Karpas-422 (cell line): ENCODE measurements at regions not wholly inside any gene's neighbourhood (a gene's known extent, or its start where the extent isn't known, plus 50 kb on each side); places are given as distances from the start of the nearest gene placed in this dataset.

Source experiments
- DNase-seq: peaks from one replicate; pipeline ENCODE4 v3.0.0-alpha.2; 2015
- H2AFZ ChIP-seq: fragments of 200-600 bp; sonication (generic); 2 replicates; pipeline ENCODE4 v1.6.1; 2014; ENCODE audit warnings: antibody characterized with exemption, low read length, mixed read lengths
- H3K27ac ChIP-seq: fragments of 200-600 bp; sonication (generic); 2 replicates; pipeline ENCODE4 v1.5.1; 2014; ENCODE audit warnings: mild to moderate bottlenecking, low read length, moderate library complexity
- H3K27me3 ChIP-seq: fragments of 200-600 bp; sonication (generic); 2 replicates; pipeline ENCODE4 v1.6.1; 2014; ENCODE audit warnings: low read length, mixed read lengths
- H3K36me3 ChIP-seq: fragments of 200-600 bp; sonication (generic); 2 replicates; pipeline ENCODE4 v1.6.1; 2014; ENCODE audit warnings: low read length, mixed read lengths; ENCODE audit not compliant: insufficient read depth
- H3K4me1 ChIP-seq: fragments of 200-600 bp; sonication (generic); 2 replicates; pipeline ENCODE4 v1.6.1; 2014; ENCODE audit warnings: mild to moderate bottlenecking, low read length, mixed read lengths
- H3K4me2 ChIP-seq: fragments of 200-600 bp; sonication (generic); 2 replicates; pipeline ENCODE4 v1.6.1; 2014; ENCODE audit warnings: low read length, low read depth, mild to moderate bottlenecking; ENCODE audit not compliant: poor library complexity, severe bottlenecking
- H3K4me3 ChIP-seq: fragments of 200-600 bp; sonication (generic); 2 replicates; pipeline ENCODE4 v1.5.1; 2014; ENCODE audit warnings: mild to moderate bottlenecking, antibody characterized with exemption, low read length, mixed read lengths
- H3K79me2 ChIP-seq: fragments of 200-600 bp; sonication (generic); 2 replicates; pipeline ENCODE4 v1.6.1; 2014; ENCODE audit warnings: mild to moderate bottlenecking, low read length, mixed read lengths
- H3K9ac ChIP-seq: fragments of 200-600 bp; sonication (generic); 2 replicates; pipeline ENCODE4 v1.6.0; 2014; ENCODE audit warnings: low read length
- H3K9me2 ChIP-seq: fragments of 200-600 bp; sonication (generic), shearing (Covaris generic); replicated peaks from 2 replicates; pipeline ENCODE4 v1.6.0; 2014; ENCODE audit warnings: mild to moderate bottlenecking, low read length, moderate library complexity; ENCODE audit not compliant: insufficient read depth
- H3K9me3 ChIP-seq: fragments of 300-700, 200-600 bp; sonication (generic); 2 replicates; pipeline ENCODE4 v1.6.1; 2014; ENCODE audit warnings: low read length, mixed read lengths
- H4K20me1 ChIP-seq: fragments of 200-600 bp; sonication (generic); 2 replicates; pipeline ENCODE4 v1.6.1; 2014; ENCODE audit warnings: mild to moderate bottlenecking, antibody characterized with exemption, low read length, low read depth; ENCODE audit not compliant: insufficient read depth

DNA sequence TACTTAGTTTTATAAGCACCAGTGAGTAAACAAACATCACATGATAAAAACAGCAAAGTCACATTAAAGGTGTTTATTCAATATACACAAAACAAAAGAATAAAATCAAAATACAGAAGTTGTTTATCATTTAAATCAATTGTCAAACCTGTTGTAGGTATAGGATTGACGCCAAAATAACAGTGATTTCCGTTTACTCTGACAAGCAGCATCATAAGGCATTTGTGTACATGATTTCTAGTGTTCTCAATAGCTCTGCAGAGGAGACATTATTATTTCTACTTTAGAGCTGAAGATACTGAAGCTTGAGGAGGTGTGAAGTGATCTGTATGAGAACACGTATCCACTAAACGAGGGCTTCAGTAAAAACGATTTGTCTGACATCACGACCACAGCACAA is 171.9 kb downstream of the CCDC59 start:
- Histone ChIP-seq H3K36me3 (no peaks in the 10 kb centered on the region), H3K4me1 (no peaks in the 10 kb centered on the region), H2AFZ (no peak overlapping the region), H3K4me2 (no peak overlapping the region), H3K9me3 (peaks cover 7% of the 10 kb centered on the region; the same call in 1 of the 2 replicates), H4K20me1 (no peaks in the 10 kb centered on the region), H3K4me3 (no peak overlapping the region), H3K9me2 (no peaks in the 10 kb centered on the region), H3K9ac (no peak overlapping the region), H3K27me3 (no peaks in the 10 kb centered on the region), H3K27ac (no peak overlapping the region), H3K79me2 (no peaks in the 10 kb centered on the region)
- no peak for DNase-seq

DNA sequence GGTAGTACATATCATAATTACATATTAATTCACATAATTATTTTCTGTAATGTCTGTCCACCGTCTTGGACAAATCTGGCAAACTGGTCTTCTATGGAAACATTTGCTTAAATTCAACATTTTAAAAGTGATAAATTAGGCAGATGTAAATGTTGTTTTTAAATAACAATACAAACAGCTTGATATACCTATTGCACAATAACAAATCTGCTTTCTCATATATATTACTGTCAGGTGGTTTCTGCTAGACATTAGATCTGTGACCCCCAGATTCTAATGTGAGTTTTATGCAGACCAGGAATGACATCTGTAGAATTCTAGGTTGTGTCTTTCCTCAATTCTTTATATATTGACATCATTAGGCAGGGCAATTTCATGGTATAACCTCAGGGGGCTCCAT is 173.3 kb downstream of the CCDC59 start:
- Histone ChIP-seq H4K20me1 (no peaks in the 10 kb centered on the region), H2AFZ (no peak overlapping the region), H3K9me3 (peaks cover 6% of the 10 kb centered on the region; the same call in 1 of the 2 replicates), H3K4me3 (no peak overlapping the region), H3K4me1 (no peaks in the 10 kb centered on the region), H3K4me2 (no peak overlapping the region), H3K27me3 (no peaks in the 10 kb centered on the region), H3K9me2 (no peaks in the 10 kb centered on the region), H3K79me2 (no peaks in the 10 kb centered on the region), H3K36me3 (no peaks in the 10 kb centered on the region), H3K9ac (no peak overlapping the region), H3K27ac (no peak overlapping the region)
- DNase-seq: no peak

DNA sequence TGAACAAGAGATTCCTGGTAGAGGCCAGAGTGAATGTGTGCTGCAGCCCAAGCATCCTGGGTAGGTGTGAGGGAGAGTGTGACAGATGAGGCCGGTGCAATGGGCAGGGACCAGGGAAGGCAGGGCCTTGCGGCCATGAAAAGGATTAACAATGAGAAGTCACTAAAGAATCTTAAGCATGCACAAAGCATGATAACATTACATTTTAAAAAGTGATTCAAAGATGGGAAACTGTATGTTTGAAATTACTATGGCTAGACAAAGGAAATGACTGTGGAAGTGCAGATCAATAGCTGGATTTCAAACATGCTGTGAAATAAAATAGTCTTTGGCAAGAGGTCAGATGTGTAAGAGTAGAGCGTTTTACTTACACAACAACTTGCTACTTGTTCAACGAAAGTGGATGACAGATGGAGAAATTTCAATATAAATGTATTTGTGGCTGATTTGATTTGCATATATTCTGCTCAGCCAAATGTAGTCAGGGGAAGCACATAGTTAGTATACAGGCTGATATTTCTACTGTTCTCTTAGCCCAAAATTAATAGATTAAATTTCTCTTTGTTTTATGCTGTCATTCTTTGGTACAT is 175.5 kb downstream of the CCDC59 start:
- H3K4me3 ChIP-seq: no peak overlapping the region
- no peaks in the 10 kb centered on the region for H3K9me2 ChIP-seq
- H2AFZ ChIP-seq: no peak overlapping the region
- no peak overlapping the region for H3K9ac ChIP-seq
- DNase-seq: no peak
- no peaks in the 10 kb centered on the region for H3K9me3 ChIP-seq
- H3K4me1 ChIP-seq: no peaks in the 10 kb centered on the region
- H3K27ac ChIP-seq: no peak overlapping the region
- H3K79me2 ChIP-seq: no peaks in the 10 kb centered on the region
- no peaks in the 10 kb centered on the region for H4K20me1 ChIP-seq
- no peaks in the 10 kb centered on the region for H3K27me3 ChIP-seq
- no peaks in the 10 kb centered on the region for H3K36me3 ChIP-seq
- no peak overlapping the region for H3K4me2 ChIP-seq

DNA sequence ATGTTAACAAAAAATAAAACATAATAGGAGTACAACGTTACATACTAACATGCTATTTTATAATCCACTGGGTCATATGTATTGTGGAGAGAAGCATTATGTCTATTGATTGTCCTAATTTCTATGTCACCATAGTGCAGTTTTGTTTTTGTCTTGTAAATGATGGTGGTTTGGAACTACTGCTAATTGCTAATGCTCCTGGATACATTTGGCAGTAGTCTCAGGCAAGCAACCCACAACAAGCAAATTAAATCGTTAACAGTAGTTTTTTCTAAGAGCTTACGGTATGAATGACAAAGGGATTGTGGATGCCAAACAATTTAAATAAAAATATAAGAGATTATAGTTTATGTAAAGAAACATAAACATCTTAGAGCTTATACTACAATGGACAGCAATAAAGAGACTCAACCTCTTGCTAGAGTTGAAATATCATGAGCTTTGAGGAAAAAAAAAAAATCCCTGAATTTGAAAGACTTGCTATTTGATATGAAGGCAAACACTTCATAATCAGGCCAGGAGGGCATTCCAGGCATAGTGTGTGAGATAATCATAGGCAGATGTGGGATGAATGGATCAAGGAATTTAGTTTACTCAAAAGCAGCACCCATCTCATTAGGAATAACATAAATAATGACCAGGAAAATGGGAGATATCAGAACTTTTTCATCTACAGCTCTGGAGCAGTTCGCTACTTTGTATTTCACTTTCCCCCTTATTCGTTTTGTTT is 181.3 kb downstream of the CCDC59 start:
- Histone ChIP-seq H3K4me3 (no peak overlapping the region), H3K27me3 (no peaks in the 10 kb centered on the region), H3K9me2 (no peaks in the 10 kb centered on the region), H2AFZ (no peak overlapping the region), H3K36me3 (no peaks in the 10 kb centered on the region), H3K27ac (no peak overlapping the region), H3K4me2 (no peak overlapping the region), H3K79me2 (no peaks in the 10 kb centered on the region), H4K20me1 (no peaks in the 10 kb centered on the region), H3K9ac (no peak overlapping the region), H3K4me1 (no peaks in the 10 kb centered on the region), H3K9me3 (no peaks in the 10 kb centered on the region)
- DNase-seq: no peak

DNA sequence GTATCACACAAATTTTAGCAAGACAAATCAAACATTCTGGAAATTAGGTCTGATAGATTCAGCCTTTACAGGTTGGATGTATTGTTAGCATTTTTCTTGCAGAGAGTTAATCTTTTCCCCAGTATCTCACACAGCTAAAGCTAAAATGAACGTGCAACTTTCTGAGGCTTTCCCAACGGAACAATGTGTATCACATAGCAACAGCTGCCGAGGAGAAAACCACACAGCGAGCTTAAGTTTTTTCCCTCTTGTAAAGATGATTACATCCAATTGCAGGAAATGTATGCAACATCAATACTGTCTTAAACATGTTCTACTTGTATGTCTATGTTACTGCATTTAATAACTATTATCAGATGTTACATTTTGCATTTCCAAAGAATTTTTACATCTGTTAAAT is 182.2 kb downstream of the CCDC59 start:
- no peak overlapping the region for H3K9ac ChIP-seq
- H3K36me3 ChIP-seq: no peaks in the 10 kb centered on the region
- no peaks in the 10 kb centered on the region for H3K79me2 ChIP-seq
- H2AFZ ChIP-seq: no peak overlapping the region
- DNase-seq: no peak
- no peak overlapping the region for H3K27ac ChIP-seq
- no peaks in the 10 kb centered on the region for H3K9me2 ChIP-seq
- H4K20me1 ChIP-seq: no peaks in the 10 kb centered on the region
- H3K4me3 ChIP-seq: no peak overlapping the region
- H3K4me1 ChIP-seq: no peaks in the 10 kb centered on the region
- H3K4me2 ChIP-seq: no peak overlapping the region
- H3K27me3 ChIP-seq: no peaks in the 10 kb centered on the region
- no peaks in the 10 kb centered on the region; the same call in 1 of the 2 replicates for H3K9me3 ChIP-seq

DNA sequence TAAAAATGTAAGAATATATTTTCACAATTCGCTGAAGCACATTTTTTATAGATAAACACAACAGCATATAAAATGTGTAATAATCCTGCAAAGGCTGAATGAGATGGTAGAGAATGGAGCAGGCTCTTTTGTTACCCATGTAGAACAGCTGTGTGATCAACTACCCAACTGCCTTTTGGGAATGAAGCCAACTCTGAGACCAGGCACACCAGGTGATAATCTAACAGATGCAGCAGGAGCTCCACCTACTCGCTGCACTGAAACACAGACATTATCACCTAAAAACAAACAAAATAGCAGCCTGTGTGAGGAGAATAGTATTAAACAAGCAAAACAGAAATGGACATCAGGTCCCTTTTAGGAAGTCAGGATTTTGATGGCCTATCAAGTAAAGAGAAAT is 183.3 kb downstream of the CCDC59 start:
- no peak overlapping the region for H3K27ac ChIP-seq
- no peaks in the 10 kb centered on the region for H3K79me2 ChIP-seq
- H3K9me3 ChIP-seq: no peaks in the 10 kb centered on the region; the same call in 1 of the 2 replicates
- H3K4me3 ChIP-seq: no peak overlapping the region
- no peaks in the 10 kb centered on the region for H3K27me3 ChIP-seq
- H3K4me1 ChIP-seq: no peaks in the 10 kb centered on the region
- no peak overlapping the region for H2AFZ ChIP-seq
- no peak overlapping the region for H3K4me2 ChIP-seq
- DNase-seq: no peak
- no peaks in the 10 kb centered on the region for H3K36me3 ChIP-seq
- H4K20me1 ChIP-seq: no peaks in the 10 kb centered on the region
- H3K9me2 ChIP-seq: no peaks in the 10 kb centered on the region
- H3K9ac ChIP-seq: no peak overlapping the region

DNA sequence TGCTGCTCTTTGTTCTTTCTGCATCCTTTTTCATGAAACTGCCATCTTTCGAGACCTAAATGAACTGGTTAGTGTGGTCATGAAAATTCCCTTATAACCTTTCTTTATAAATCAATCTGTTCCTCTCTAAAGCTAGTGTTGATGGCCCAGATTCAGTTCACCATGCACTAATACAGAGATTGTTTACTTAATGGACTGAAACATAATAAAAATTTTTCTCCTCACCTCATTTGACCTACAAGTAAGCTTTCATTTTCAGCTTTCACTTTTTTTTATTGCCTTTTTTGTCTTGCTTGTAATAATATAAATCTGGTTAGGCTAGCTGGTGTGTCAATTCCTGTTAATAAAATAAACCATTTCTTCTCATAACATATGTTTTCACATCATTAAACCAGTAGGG is 183.8 kb downstream of the CCDC59 start:
- DNase-seq: no peak
- H3K27me3 ChIP-seq: no peaks in the 10 kb centered on the region
- H2AFZ ChIP-seq: no peak overlapping the region
- no peaks in the 10 kb centered on the region for H3K36me3 ChIP-seq
- H3K4me3 ChIP-seq: no peak overlapping the region
- no peak overlapping the region for H3K27ac ChIP-seq
- H4K20me1 ChIP-seq: no peaks in the 10 kb centered on the region
- H3K9me2 ChIP-seq: no peaks in the 10 kb centered on the region
- H3K9ac ChIP-seq: no peak overlapping the region
- H3K9me3 ChIP-seq: no peaks in the 10 kb centered on the region; the same call in 1 of the 2 replicates
- no peaks in the 10 kb centered on the region for H3K4me1 ChIP-seq
- H3K79me2 ChIP-seq: no peaks in the 10 kb centered on the region
- no peak overlapping the region for H3K4me2 ChIP-seq

DNA sequence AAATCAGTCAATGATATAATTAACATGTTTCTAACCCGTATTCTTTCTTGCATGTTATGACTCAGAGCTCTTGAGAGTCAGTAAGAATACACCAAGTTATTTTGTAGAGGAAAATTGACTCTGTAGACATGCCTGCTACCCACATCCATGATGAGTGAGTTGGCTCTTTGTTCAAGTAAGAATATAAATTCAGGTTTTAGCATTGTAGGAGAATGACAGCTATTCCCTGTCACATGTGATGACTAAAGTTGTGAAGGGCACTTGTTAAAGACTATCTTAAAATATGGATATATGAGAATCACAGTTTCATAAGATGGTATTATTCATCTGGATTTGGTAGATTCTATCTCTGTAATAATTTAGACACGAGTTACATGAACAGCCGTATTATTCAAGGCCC is 209.1 kb downstream of the CCDC59 start:
- H3K9me2 ChIP-seq: no peaks in the 10 kb centered on the region
- no peaks in the 10 kb centered on the region for H3K4me1 ChIP-seq
- H3K4me3 ChIP-seq: no peak overlapping the region
- H3K27ac ChIP-seq: no peak overlapping the region
- H3K79me2 ChIP-seq: no peaks in the 10 kb centered on the region
- no peaks in the 10 kb centered on the region; the same call in 1 of the 2 replicates for H3K9me3 ChIP-seq
- no peaks in the 10 kb centered on the region for H3K36me3 ChIP-seq
- H2AFZ ChIP-seq: no peak overlapping the region
- no peaks in the 10 kb centered on the region for H4K20me1 ChIP-seq
- H3K9ac ChIP-seq: no peak overlapping the region
- H3K27me3 ChIP-seq: no peaks in the 10 kb centered on the region
- no peak for DNase-seq
- H3K4me2 ChIP-seq: no peak overlapping the region
